ENCODE measurements at regions not wholly inside any gene's neighbourhood (a gene's known extent, or its start where the extent isn't known, plus 50 kb on each side); places are given as distances from the start of the nearest gene placed in this dataset.
A peak's percentile ranks its signal among the peaks of the same experiment; 100 is the strongest.

DNA sequence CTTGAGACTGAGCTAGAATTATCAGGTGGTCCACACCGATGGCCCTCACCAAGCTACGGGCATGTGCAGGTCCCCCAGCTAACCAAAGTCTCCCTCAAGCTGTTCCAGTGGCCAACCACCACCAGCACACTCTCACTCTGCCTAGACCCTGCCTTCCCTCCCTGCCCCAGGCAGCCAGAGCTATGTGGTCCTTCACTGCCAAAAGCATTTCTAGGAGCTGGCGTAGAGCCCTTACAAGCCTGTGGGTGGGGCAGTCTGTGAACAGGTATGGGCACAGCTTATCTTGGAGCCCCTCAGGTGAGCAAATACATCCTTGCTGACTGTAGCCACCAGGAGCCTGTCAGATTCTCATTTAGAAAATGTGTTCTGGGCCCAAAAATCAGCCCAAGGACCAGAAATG lies 159.8 kb upstream of the PPP2R3A start:
- no peak for DNase-seq

DNA sequence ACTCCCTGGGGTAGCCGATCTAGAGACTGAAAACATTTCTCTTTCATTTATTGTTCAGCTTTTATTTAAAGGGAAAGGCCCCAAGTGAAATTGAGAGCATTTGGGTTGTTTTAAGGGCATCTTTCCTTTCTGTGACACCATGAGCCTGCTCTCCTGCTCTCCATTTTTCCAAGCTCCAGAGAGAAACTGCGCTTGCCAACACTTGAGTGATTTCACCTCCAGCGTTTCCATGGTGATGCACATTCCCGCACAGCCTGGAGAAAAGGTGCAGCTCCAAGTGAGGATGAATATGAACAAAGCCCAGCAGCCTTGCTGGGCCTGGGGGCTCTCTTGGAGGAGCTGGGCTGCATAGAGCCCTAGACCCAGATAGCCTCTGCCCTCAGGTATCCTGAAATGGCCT lies 159.2 kb upstream of the PPP2R3A start:
- no peak for DNase-seq

DNA sequence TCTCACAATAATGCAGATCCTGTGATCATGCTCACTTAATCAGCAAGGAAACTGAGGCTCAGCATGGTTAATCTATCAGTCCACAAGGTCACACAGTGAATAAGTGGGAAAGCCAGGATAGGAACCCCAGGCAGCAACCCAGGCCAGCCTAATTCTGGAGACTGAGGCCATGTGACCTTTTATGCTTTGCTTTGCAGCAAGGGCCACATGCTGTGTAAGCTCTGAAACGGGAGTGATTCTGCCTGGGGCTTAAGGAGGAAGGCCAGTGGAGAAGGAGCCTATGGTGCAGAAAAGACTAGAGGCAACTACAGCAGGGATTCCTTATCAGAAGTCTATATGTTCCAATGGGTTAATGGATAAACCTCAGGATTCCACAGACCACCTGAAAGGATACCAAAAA lies 157.6 kb upstream of the PPP2R3A start:
- no peak for DNase-seq

DNA sequence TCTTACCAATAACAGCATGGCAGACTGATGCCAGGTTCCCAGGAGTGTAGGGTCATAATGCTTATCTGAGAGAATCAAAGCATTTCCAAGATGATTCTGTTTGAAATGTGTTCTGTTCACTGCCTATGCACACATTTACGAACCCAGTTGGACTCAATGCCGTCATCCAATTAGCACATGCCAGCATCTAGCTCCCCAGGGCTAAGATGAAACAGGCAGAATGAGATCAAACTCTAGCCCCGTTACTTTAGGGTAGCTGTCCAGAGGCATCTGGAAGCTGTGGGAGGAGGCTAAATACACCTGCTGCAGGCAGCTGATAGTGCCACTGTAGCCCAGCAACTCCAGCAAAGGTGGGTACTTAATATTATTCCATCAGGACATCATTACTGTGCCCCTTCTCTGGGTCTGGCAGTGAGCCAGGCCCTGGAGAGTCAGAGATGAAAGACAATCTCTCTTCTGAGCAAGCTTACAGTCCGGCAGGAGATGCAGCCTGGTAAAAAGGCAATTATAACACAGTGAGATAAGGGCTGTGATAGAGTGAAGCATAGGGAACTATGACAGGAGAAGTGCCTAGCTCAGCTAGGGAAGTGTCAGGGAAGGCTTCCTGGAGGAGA lies 156.4 kb upstream of the PPP2R3A start:
- no peak for DNase-seq

DNA sequence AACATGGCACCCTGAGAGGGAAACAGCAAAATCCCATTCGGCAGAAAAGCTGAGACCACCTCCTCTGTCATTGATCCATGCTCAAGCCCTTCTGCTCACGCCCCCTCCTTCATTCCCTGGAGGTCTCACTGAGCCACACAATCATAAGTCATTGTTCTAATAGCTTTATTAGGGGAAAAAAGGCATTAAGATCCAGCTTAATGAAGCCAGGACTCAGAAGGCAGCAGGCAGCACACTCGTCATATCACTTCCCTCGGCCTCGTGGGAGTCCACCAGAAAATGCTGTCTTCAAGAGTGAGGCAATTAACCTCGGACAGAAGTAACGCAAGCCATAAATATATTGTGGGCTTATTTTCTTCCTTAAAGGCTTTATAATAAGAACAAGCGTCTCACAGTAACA lies 153.9 kb upstream of the PPP2R3A start:
- DNase-seq = no peak

DNA sequence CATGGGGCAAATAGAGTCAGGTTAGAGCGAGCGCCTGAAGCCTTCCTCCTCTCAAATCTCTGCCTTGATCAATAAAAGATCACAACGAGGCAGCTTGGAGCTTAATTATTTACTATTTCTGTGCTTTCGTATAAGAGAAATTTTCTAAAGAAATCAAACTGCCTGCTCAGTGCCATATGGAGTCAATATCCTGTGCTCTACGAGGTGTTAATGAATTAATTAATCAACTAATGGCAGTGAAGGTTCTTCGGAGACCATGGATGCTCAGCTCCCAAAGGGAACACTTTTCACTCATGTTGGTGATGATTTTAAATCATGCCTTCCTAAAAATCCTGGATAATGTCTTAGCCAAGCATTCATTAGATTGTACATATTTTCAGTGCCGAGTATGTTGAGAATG lies 153.5 kb upstream of the PPP2R3A start:
- no peak for DNase-seq

DNA sequence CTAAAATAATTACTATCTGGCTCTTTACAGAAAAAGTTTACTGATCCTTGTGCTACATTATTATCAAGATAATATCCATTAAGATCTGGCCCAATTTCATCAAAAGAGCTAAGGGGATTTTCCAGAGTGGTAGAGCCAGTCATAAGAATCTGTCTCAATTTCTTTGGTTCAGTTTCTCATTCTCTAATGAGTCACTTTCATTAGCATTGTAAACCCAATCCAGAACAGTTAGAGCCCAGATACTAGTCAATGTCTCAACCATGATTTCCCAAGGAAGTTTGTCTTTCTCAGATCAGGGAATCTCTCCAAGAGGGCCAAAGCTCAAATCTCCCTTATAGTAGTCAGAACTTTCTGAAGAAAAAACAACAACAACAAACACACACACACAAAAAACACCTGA lies 131.1 kb upstream of the PPP2R3A start:
- no peak for DNase-seq

DNA sequence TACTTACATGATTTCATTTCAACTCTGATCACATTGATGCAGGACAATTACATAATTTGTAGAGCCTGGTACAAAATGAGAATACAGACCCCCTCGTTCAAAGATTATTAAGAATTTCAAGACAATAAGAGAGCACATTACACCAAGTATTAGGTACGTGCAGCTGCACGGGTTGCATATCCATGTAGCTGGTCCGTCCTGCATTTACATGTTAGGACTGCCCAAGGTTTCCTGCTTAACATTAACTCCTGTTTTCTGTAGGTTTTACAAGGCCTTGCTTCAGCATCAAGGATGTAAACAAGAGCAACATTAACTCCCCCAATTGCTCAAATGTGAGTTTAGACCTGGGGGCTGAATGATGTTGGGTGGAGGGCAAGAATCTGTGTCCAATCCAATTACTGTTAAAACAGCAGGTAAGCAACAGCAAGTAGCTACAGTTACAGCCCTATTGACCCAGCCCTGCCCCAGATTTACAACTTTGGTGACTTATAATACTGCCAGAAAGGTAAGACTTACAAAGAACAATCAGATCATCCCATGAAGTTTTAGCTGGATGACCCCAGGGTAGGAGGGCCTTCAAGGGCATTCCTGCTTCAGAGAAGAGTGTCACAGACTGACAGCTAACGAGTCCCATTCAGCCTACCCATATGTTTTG lies 127.4 kb upstream of the PPP2R3A start:
- DNase-seq = no peak

DNA sequence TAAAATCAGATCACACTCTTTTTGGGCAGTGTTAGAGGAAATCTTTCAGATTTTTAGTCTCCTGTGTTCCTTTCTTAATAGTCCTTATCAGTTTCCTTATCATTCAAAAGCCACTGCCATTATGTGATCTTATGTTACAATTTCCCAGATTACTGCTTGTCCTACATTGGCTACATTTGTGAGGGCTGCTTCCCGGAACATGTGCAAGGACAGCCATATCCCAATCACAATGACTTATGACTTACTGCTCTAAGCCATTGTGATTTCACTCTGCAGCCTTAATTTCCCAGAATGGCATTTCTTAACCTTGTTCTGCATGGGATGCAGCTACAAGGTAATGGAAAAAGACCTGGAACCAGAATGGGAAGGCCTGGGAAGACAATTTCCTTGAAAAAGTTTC lies 125.1 kb upstream of the PPP2R3A start:
- no peak for DNase-seq

DNA sequence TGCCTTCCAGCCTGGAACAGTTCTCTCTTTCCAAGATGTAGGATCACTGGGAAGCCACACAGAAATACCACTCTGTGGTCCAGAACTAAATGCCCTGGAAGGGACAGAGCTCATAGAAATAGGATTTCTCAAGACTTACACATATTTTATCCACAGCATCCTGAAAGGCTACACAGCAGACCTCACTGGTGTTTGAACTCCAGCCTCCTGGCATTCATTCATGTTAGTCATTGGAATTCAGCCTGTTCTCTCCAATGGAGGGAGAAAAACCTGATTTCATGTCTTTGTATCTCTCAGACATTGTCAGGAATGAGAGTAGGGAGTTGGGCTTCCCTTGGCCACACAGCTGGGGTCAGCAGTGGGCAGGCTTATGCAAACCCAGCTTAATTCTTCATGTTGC lies 121.1 kb upstream of the PPP2R3A start:
- no peak for DNase-seq

DNA sequence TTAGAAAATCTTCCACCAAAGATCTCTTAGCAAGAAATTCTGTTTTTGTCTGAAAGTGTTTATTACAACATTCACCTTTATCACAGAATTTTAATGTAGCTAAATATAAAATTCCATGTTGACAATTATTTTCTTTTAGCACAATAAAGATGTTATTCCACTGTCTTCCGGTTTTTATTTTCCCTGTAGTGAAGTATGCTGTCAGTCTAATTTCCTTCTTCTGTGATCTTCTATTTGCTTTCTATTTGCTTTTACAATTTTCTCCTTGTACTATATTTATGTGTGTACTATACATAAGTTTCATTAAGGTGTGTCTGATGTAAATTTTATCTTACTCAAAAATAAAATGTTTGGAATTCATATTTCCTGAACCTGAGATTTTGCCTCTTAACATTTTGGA lies 117.5 kb upstream of the PPP2R3A start:
- no peak for DNase-seq

DNA sequence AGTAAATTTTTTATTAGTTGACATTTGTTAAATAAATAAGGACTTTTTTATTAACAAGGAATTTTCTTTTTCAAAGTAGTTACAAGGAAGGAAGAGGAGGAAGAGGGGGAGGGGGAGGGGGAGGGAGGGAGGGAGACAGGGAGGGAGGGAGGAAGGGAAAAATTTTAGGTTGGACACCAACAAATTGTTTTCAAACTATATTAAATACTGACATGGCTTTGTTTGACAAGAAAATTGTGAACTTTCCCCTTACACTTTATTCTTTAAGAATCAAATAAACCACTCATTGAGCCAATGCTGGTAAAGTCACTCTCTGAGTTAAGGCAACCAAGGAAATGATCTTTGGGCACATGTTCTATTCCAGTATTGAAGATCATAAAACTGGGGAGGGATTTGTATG lies 115.7 kb upstream of the PPP2R3A start:
- DNase-seq = no peak

DNA sequence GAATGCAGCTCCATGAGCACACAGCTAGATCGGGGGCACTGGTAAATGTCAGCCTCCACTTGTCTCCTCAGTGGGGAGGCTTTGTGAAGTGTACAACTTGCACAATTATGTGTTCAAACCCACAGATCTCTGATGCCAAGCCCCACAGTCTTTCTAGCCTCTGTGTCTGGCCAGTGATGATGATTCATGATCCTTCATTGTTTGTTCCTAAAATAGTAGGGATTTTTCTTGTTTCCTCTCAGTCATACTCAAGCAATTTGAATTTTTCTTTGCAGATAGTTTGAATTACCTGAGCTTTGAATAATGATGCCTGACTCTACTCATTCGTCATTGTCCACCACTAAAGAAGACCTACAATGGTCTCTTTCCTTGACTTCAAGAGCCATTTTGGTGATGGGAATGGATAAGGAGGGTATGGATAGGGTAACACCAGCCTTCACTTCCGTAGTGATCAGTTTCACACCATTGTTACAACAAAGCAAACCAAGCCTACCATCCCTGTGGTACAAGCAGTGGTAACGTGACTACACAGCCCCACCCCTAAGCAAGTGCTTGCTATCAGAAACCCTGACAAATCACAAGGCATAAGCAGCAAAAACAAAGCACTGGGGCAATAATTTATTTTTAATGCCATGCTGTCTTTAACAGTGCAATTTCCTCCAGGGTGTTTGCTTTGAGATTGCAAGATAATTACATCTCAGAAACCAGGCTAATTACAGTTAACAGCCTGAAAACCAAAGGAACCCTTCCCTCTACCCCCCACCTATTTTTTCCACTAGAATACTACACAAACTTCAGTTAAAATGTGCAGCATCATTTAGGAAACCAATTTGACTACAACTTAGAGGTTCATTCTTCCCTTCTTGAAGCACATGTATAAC lies 114.1 kb upstream of the PPP2R3A start:
- no peak for DNase-seq

DNA sequence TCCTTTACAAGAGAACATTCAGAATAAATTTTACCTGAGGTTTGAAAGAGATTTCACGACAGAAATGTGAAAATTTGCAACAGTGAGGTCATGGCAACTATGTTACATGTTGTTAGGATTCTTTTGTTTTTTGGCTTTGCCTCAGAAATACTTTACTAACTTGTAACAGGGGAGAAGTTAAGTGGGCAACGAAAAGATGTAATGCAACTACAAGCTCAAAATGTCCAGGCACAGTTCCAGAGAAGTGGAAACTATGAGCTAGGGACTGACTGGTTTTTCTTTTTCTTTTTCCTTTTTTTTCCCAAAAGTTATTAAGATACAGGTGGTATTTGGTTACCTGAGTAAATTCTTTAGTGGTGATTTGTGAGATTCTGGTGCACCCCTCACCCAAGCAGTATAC lies 111.5 kb upstream of the PPP2R3A start:
- DNase-seq = no peak

DNA sequence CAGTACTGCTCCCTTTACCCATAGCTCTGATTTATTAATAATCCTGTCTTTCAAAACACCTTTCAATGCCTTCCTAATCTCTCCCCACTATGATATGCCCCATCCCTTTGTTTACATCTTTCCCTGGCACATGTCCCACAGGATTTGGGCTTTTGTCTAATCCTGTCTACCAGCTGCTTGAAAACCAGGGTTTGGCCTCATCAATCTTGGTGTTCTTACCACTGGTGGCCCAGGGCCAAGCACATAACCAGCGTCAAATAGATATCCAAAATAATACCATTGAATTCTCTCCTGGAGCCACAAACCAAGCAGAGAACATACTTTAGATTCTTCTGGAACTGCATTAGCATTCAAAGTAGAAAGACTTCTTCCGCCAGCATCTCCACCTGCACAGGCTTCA lies 104.8 kb upstream of the PPP2R3A start:
- peak; percentile 2 for DNase-seq

DNA sequence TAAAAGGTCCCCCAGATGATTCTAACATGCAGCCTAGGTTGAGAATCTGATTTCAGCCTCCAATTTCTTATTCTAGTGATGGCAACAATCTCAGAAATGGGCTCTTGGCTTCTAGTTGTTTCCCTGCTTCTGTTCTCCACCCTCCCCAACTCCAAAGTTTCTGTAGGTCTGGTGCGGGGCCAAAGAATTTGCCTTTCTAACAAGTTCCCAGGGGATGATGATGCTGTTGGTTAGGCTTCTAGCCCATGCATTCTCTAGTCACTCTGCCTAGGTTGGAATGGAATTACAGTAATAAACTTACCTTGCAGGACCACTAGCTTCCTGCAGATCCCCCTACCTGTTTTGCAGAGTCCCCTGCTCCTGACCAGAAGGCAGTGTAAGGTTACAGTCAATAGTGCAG lies 103.2 kb upstream of the PPP2R3A start:
- DNase-seq = no peak

DNA sequence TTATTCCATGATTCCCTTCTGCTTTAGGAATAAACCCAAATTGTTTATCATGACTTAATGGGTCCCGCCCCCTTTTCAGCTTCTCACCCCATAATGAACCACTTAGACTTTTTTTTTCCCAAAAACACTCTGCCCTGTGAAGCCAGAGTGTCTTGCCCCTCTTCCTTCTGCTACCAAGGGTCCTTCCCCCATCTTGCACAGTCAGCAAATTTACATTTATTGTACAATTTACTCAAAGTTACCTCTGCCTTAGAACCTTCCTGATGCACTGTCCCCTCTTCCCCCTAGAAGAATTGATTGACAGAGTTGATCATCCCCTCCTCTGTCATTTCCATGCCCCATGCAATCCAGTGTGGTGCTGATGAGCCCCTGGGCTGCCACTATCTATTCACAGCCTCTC lies 101.5 kb upstream of the PPP2R3A start:
- DNase-seq = no peak

DNA sequence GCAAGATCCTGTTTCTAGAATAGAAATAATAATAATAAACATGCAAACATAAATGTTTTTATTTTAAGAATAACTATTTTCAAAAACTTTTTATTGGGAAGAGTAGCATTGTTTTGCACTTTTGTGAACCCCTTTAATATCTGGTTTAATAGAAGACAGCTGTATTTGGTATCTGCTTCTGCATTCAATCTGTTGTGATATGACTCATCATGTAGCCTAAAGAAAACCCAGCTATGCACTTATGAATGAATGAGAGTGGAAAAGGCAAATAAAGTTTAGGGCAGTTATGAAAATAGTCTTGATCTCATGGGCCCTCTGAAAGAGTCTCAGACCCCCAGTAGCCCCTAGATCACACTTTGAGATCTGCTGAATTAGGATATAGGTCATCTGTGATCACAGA lies 100.4 kb upstream of the PPP2R3A start:
- no peak for DNase-seq

DNA sequence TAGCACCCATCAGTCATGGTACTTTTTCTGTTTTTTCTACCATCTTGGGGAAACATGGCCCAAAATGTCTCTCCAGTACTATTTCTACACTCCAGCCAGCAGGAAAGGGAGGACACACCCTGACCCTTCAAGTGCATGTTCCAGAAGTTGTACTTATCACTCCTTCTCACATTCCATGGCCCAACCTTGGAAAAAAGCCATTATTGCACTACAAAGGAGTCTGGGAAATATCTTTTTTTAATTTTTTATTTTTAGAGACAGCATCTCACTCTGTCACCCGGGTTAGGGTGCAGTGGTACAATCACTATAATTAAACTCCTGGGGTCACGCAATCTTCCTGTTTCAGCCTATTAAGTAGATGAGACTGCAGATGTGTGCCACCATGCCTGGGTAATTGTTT lies 100.0 kb upstream of the PPP2R3A start:
- DNase-seq = no peak

DNA sequence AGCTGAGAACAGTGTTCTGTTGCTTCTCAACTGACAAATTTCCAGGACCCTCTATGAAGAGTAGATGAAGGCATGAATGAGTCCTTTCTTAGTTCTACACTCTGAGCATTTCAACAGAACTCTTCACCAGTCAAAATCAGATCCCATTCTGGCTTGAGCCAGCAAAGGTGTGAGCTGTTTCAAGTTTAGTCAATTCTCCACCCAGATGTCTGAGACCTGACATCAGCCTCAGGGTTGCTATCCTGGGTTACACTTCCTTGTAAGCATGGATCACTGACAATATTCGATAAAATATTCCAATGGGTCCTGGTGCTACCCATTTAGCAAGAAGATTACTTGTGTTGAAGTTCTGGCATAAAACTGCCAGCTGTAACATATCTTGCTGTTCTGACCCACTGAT lies 97.6 kb upstream of the PPP2R3A start:
- no peak for DNase-seq

DNA sequence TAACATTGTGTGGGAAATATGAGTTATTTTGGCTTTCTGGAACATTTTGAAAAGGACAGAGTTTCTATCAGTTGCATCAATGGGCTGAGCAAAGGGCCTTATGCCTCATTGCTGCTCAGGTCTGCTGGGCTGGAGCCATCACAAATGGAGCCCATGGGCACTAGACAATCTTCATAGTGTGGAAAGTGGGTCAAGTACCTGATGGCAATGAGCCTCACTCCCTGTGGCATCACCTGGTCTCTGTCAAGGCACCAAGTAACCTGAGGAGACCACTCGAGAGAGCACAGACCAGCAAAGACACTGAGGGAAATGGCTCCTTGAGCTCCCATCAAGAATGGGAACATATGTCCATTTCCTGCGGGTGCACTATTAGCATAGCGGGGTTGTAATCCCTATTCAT lies 96.7 kb upstream of the PPP2R3A start:
- DNase-seq = no peak

DNA sequence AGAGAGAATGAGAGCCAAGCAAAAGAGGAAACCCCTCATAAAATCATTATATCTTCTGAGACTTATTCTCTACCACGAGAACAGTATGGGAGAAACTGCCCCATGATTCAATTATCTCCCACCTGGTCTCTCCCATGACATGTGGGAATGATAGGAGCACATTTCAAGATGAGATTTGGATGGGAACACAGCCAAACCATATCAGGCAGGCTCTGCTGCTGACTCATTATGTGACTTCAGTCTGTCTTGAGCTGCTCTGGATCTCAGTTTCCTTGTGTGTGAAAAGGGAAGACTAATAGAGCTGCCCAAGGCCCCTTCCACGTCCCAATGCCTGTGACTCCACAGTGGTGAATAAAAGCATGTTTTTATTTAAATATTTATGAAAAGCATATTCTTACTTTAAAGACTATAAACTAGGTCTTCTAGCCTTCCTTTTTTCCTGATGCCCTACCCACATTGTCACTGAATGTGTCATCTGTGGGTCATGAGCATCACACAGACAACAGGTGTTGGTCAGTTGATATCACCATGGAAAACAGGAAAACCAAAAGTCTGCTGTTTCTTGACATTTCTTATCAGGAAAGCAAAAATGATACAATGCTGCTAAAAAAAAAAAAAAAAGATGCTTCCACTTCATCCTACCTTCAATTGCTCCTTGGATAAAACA lies 96.0 kb upstream of the PPP2R3A start:
- DNase-seq = no peak

DNA sequence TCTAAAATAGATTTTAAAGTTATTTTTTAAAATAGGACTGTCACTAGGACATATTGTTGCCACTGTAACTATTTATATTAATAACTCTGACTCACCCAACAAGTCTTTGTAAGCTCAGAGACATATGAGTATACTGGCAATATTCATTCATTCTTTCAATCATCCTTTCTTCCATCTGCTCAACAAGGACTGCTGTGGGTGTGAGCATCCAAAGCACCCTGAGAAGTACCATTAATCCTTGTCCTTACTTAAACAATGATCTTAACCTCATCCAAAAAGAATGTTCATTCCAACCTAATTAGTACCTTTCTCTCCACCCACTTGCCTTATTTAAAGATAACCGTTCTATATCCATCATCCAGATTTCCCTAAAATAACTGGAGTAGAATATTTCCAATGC lies 94.2 kb upstream of the PPP2R3A start:
- DNase-seq = no peak

DNA sequence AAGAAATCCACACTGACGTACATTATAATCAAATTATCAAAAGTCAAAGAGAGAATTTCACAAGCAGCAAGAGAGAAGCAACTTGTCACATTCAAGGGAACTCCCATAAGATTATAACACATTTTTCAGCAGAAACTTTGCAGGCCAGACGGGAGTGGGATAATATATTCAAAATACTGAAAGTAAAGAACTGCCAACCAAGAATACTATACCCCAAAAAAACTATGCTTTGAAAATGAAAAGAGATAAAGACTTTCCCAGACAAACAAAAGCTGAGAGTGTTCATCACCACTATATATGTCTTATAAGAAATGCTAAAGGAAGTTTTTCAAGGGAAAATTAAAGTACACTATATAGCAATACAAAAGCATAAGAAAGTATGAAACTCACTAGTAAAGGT lies 91.5 kb upstream of the PPP2R3A start:
- no peak for DNase-seq
